ENCODE measurements at regions not wholly inside any gene's neighbourhood (a gene's known extent, or its start where the extent isn't known, plus 50 kb on each side); places are given as distances from the start of the nearest gene placed in this dataset.

GRCh38 chr12:30108666-30109065, 324.9 kb upstream of the TMTC1 start:
- no peaks in the 10 kb centered on the region for H3K9me2 ChIP-seq (replicated peaks; ENCODE audit: low read length)
- DNase-seq = no peak
- no peaks in the 10 kb centered on the region for H4K20me1 ChIP-seq (ENCODE audit: low read length)
- no peak for ATAC-seq
- H2AFZ ChIP-seq (ENCODE audit: low read length) = no peak overlapping the region
- no peaks in the 10 kb centered on the region for H3K9me3 ChIP-seq (ENCODE audit: low read length)
- TF ChIP-seq, protein P1, sequence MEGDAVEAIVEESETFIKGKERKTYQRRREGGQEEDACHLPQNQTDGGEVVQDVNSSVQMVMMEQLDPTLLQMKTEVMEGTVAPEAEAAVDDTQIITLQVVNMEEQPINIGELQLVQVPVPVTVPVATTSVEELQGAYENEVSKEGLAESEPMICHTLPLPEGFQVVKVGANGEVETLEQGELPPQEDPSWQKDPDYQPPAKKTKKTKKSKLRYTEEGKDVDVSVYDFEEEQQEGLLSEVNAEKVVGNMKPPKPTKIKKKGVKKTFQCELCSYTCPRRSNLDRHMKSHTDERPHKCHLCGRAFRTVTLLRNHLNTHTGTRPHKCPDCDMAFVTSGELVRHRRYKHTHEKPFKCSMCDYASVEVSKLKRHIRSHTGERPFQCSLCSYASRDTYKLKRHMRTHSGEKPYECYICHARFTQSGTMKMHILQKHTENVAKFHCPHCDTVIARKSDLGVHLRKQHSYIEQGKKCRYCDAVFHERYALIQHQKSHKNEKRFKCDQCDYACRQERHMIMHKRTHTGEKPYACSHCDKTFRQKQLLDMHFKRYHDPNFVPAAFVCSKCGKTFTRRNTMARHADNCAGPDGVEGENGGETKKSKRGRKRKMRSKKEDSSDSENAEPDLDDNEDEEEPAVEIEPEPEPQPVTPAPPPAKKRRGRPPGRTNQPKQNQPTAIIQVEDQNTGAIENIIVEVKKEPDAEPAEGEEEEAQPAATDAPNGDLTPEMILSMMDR (conservative IDR thresholded peaks at IDR 0.05; ENCODE audit: low read depth, low read length) = no peak
- TF ChIP-seq EZH2phosphoT487 (IDR thresholded peaks at IDR 0.05; ENCODE audit: borderline replicate concordance, low read length) (no peak), EZH2 (IDR thresholded peaks at IDR 0.05; ENCODE audit: low read length, unreplicated experiment) (no peak)
- no peaks in the 10 kb centered on the region for H3K36me3 ChIP-seq (ENCODE audit: low read depth, low read length)
- POLR2A ChIA-PET (ENCODE audit: unreplicated experiment) = no interaction called here
- H3K4me1 ChIP-seq (ENCODE audit: insufficient read depth, low read length) = peaks cover 6% of the 10 kb centered on the region
- H3K4me3 ChIP-seq (ENCODE audit: low read length) = no peak overlapping the region
- H3F3A ChIP-seq (ENCODE audit: low read length, unreplicated experiment) = no peaks in the 10 kb centered on the region
- no peak overlapping the region for H3K4me2 ChIP-seq (ENCODE audit: low read length)
- H3K79me2 ChIP-seq (ENCODE audit: low read length) = no peaks in the 10 kb centered on the region
- H3K27ac ChIP-seq (ENCODE audit: low read length) = no peak overlapping the region
- intact Hi-C loops (cut with micrococcal nuclease) = no loop called here
- no TSS peak for BruUV-seq (replicated peaks)
- H3K27me3 ChIP-seq (ENCODE audit: low read length) = no peaks in the 10 kb centered on the region
- CTCF ChIA-PET = no interaction called here
- no peak overlapping the region for H3K9ac ChIP-seq (ENCODE audit: low read length)

- no peaks in the 10 kb centered on the region for H4K20me1 ChIP-seq (ENCODE audit: low read length)
- CTCF ChIA-PET = no interaction called here
- H3K4me3 ChIP-seq (ENCODE audit: low read length) = no peak overlapping the region
- H3F3A ChIP-seq (ENCODE audit: low read length, unreplicated experiment) = no peaks in the 10 kb centered on the region
- H3K79me2 ChIP-seq (ENCODE audit: low read length) = no peaks in the 10 kb centered on the region
- DNase-seq = no peak
- no peak for TF ChIP-seq EZH2 (IDR thresholded peaks at IDR 0.05; ENCODE audit: low read length, unreplicated experiment)
- TF ChIP-seq, protein P1 (conservative IDR thresholded peaks at IDR 0.05; ENCODE audit: low read depth, low read length) = no peak
- no peak for TF ChIP-seq EZH2phosphoT487 (IDR thresholded peaks at IDR 0.05; ENCODE audit: borderline replicate concordance, low read length)
- POLR2A ChIA-PET (ENCODE audit: unreplicated experiment) = no interaction called here
- peaks cover 6% of the 10 kb centered on the region for H3K4me1 ChIP-seq (ENCODE audit: insufficient read depth, low read length)
- no peaks in the 10 kb centered on the region for H3K9me2 ChIP-seq (replicated peaks; ENCODE audit: low read length)
- no peak overlapping the region for H3K4me2 ChIP-seq (ENCODE audit: low read length)
- H3K27me3 ChIP-seq (ENCODE audit: low read length) = no peaks in the 10 kb centered on the region
- no peaks in the 10 kb centered on the region for H3K36me3 ChIP-seq (ENCODE audit: low read depth, low read length)
- no peak overlapping the region for H3K27ac ChIP-seq (ENCODE audit: low read length)
- intact Hi-C loops (cut with micrococcal nuclease) = no loop called here
- BruUV-seq (replicated peaks) = no TSS peak
- no peak overlapping the region for H2AFZ ChIP-seq (ENCODE audit: low read length)
- H3K9ac ChIP-seq (ENCODE audit: low read length) = no peak overlapping the region
- H3K9me3 ChIP-seq (ENCODE audit: low read length) = no peaks in the 10 kb centered on the region
- ATAC-seq = peak; percentile 18; the same call in 1 of the 2 replicates
Measured at GRCh38 chr12:30106204-30106965, 322.6 kb upstream of the TMTC1 start.

DNA sequence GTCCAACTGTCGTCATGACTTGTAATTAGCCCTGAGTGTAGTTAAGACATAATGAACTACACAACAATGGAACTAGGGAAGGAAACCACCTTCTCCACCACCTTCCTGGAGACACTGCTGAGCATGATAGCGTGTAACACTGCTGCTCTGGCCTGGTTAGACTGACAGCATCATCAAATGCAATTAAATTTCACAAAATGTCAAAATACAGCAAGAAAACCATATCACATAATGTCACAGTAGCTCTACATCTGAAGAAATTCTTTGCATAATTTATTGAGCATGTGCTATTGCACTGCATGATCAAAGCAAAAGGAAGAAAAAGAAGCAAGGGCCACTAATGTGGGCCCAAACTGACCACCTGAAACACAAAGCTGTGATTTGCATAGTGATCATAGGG, 321.8 kb upstream of the TMTC1 start:
- Histone ChIP-seq H3K27ac (ENCODE audit: low read length) (no peak overlapping the region), H3F3A (ENCODE audit: low read length, unreplicated experiment) (no peaks in the 10 kb centered on the region), H2AFZ (ENCODE audit: low read length) (no peak overlapping the region), H3K9me3 (ENCODE audit: low read length) (no peaks in the 10 kb centered on the region), H3K4me1 (ENCODE audit: insufficient read depth, low read length) (no peaks in the 10 kb centered on the region), H3K4me2 (ENCODE audit: low read length) (no peak overlapping the region), H3K36me3 (ENCODE audit: low read depth, low read length) (no peaks in the 10 kb centered on the region), H3K9ac (ENCODE audit: low read length) (no peak overlapping the region), H3K4me3 (ENCODE audit: low read length) (no peak overlapping the region), H3K9me2 (replicated peaks; ENCODE audit: low read length) (no peaks in the 10 kb centered on the region), H4K20me1 (ENCODE audit: low read length) (no peaks in the 10 kb centered on the region), H3K27me3 (ENCODE audit: low read length) (no peaks in the 10 kb centered on the region), H3K79me2 (ENCODE audit: low read length) (no peaks in the 10 kb centered on the region)
- DNase-seq (no peak), ATAC-seq (no peak)
- BruUV-seq (replicated peaks) = no TSS peak
- POLR2A ChIA-PET (ENCODE audit: unreplicated experiment) = no interaction called here
- CTCF ChIA-PET = interaction anchor here (0.6 kb wide), 1 partner anchor 687 kb away, joined by 3 read pairs; no protein-coding TSS in a partner anchor
- intact Hi-C loops (cut with micrococcal nuclease) = no loop called here
- TF ChIP-seq EZH2phosphoT487 (IDR thresholded peaks at IDR 0.05; ENCODE audit: borderline replicate concordance, low read length) (no peak), EZH2 (IDR thresholded peaks at IDR 0.05; ENCODE audit: low read length, unreplicated experiment) (no peak)
- TF ChIP-seq, protein P1 (conservative IDR thresholded peaks at IDR 0.05; ENCODE audit: low read depth, low read length) = no peak
